ENCODE measurements at regions not wholly inside any gene's neighbourhood (a gene's known extent, or its start where the extent isn't known, plus 50 kb on each side); places are given as distances from the start of the nearest gene placed in this dataset.

DNA sequence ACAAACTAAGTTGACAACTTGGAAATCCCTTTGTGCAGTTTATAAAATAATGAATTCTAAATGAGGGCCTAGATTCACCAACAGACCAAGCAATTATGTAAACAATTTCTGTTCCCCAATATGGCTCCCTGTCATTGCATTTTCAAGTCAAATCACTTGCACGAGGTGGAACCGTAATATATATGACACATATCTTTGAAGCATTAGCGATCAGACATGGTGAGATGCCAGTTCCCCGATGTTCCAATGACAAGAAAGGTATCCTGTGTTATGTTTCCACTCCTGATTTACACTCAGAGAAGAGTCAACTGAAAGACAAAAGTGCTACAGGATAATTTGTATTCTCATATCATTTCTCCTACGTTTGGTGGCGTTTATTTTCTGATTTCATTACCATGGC is 108.5 kb upstream of the TDRD3 start (continued):
- TF ChIP-seq, protein P1, sequence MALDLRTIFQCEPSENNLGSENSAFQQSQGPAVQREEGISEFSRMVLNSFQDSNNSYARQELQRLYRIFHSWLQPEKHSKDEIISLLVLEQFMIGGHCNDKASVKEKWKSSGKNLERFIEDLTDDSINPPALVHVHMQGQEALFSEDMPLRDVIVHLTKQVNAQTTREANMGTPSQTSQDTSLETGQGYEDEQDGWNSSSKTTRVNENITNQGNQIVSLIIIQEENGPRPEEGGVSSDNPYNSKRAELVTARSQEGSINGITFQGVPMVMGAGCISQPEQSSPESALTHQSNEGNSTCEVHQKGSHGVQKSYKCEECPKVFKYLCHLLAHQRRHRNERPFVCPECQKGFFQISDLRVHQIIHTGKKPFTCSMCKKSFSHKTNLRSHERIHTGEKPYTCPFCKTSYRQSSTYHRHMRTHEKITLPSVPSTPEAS (tag by site-specific recombination; IDR thresholded peaks at IDR 0.05): no peak
- TF ChIP-seq GLIS2 (tag by site-specific recombination; IDR thresholded peaks at IDR 0.05) (no peak), ZNF660 (tag by site-specific recombination; IDR thresholded peaks at IDR 0.05) (no peak)

DNA sequence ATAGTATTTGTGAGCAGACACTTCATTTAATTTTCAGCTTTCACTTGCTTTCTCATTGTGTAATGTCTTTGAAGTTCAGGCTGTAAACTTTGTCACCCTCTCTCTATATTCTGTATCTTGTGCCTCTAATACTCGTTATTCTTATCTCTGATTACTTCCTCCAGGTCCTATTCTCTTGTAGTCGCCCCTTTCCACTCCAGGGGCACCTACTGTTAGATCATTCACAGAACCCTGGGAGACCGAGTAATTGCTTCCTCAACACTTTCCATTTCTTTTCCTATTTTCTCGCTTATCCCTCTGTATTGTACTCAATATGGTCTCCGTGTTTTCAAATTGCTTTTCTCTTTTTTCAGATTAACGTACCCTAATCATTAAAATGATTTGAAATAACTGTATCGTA is 93.9 kb upstream of the TDRD3 start:
- no peaks in the 10 kb centered on the region for H3K36me3 ChIP-seq (ENCODE audit: control insufficient read depth in 2 of 2, insufficient read depth in 1 of 2, low read length in 2 of 2)
- ChIA-PET CTCF (no interaction called here), POLR2A (no interaction called here)
- H3K9me3 ChIP-seq (ENCODE audit: control insufficient read depth, insufficient read depth, low read depth, low read length): no peaks in the 10 kb centered on the region
- H3K27ac ChIP-seq (ENCODE audit: extremely low read depth, low read depth, low read length): no peak overlapping the region
- H3K4me1 ChIP-seq (ENCODE audit: control insufficient read depth, insufficient read depth, low read length): no peaks in the 10 kb centered on the region
- H3K4me3 ChIP-seq (ENCODE audit: low read depth, low read length): no peak overlapping the region
- TF ChIP-seq ZNF654 (tag by site-specific recombination; IDR thresholded peaks at IDR 0.05; ENCODE audit: low read depth) (no peak), SALL2 (tag by site-specific recombination; IDR thresholded peaks at IDR 0.05; ENCODE audit: borderline replicate concordance) (no peak), ZNF426 (tag by site-specific recombination; IDR thresholded peaks at IDR 0.05) (no peak), MYNN (tag by site-specific recombination; IDR thresholded peaks at IDR 0.05; ENCODE audit: borderline replicate concordance) (no peak), ZNF785 (tag by site-specific recombination; IDR thresholded peaks at IDR 0.05) (no peak)

DNA sequence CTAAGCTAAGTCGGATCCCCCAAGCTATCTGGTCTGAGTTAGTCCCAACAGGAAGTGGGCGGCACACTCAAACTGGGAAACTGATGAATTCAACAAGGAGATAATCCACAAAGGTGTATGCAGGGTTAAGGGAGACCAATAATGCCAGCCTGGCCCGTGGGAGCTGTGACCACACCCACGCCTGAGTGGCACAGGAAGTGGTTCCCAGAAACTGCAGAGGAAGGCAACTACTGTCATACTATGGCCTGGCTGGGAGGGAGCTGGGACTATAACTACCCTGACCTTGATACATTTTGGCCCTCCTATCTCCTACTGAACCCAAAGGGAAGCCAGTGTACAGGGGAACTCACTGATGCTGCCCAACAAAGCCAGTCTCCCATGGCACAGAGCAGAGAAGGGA is 85.5 kb upstream of the TDRD3 start:
- TF ChIP-seq, protein P2, sequence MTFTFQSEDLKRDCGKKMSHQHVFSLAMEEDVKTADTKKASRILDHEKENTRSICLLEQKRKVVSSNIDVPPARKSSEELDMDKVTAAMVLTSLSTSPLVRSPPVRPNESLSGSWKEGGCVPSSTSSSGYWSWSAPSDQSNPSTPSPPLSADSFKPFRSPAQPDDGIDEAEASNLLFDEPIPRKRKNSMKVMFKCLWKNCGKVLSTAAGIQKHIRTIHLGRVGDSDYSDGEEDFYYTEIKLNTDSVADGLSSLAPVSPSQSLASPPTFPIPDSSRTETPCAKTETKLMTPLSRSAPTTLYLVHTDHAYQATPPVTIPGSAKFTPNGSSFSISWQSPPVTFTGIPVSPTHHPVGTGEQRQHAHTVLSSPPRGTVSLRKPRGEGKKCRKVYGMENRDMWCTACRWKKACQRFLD (tag by site-specific recombination; IDR thresholded peaks at IDR 0.05): no peak
- TF ChIP-seq ZNF23 (tag by site-specific recombination; IDR thresholded peaks at IDR 0.05; ENCODE audit: borderline replicate concordance) (no peak), REPIN1 (tag by site-specific recombination; IDR thresholded peaks at IDR 0.05; ENCODE audit: low read depth) (no peak), ZNF501 (tag by site-specific recombination; IDR thresholded peaks at IDR 0.05) (no peak), ZNF248 (tag by site-specific recombination; IDR thresholded peaks at IDR 0.05) (no peak), ZNF174 (tag by site-specific recombination; IDR thresholded peaks at IDR 0.05) (no peak), HOXA7 (CRISPR knock-in tag; IDR thresholded peaks at IDR 0.05; ENCODE audit: borderline replicate concordance) (no peak), ZNF670 (tag by site-specific recombination; IDR thresholded peaks at IDR 0.05; ENCODE audit: low read depth) (no peak), TRIM28 (IDR thresholded peaks at IDR 0.05; ENCODE audit: borderline replicate concordance, low read length) (no peak), ZNF571 (tag by site-specific recombination; IDR thresholded peaks at IDR 0.05) (no peak), ZNF221 (tag by site-specific recombination; IDR thresholded peaks at IDR 0.05; ENCODE audit: borderline replicate concordance) (no peak), ZBTB8A (tag by site-specific recombination; IDR thresholded peaks at IDR 0.05) (no peak), OSR2 (tag by site-specific recombination; IDR thresholded peaks at IDR 0.05) (no peak), ZNF292 (tag by site-specific recombination; IDR thresholded peaks at IDR 0.05; ENCODE audit: borderline replicate concordance, low read depth) (no peak), ZSCAN16 (tag by site-specific recombination; IDR thresholded peaks at IDR 0.05) (no peak)
- TF ChIP-seq, protein P3, sequence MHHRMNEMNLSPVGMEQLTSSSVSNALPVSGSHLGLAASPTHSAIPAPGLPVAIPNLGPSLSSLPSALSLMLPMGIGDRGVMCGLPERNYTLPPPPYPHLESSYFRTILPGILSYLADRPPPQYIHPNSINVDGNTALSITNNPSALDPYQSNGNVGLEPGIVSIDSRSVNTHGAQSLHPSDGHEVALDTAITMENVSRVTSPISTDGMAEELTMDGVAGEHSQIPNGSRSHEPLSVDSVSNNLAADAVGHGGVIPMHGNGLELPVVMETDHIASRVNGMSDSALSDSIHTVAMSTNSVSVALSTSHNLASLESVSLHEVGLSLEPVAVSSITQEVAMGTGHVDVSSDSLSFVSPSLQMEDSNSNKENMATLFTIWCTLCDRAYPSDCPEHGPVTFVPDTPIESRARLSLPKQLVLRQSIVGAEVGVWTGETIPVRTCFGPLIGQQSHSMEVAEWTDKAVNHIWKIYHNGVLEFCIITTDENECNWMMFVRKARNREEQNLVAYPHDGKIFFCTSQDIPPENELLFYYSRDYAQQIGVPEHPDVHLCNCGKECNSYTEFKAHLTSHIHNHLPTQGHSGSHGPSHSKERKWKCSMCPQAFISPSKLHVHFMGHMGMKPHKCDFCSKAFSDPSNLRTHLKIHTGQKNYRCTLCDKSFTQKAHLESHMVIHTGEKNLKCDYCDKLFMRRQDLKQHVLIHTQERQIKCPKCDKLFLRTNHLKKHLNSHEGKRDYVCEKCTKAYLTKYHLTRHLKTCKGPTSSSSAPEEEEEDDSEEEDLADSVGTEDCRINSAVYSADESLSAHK (tag by site-specific recombination; IDR thresholded peaks at IDR 0.05): no peak
- TF ChIP-seq, protein P4, sequence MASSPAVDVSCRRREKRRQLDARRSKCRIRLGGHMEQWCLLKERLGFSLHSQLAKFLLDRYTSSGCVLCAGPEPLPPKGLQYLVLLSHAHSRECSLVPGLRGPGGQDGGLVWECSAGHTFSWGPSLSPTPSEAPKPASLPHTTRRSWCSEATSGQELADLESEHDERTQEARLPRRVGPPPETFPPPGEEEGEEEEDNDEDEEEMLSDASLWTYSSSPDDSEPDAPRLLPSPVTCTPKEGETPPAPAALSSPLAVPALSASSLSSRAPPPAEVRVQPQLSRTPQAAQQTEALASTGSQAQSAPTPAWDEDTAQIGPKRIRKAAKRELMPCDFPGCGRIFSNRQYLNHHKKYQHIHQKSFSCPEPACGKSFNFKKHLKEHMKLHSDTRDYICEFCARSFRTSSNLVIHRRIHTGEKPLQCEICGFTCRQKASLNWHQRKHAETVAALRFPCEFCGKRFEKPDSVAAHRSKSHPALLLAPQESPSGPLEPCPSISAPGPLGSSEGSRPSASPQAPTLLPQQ (tag by site-specific recombination; IDR thresholded peaks at IDR 0.05): no peak
- TF ChIP-seq, protein P5, sequence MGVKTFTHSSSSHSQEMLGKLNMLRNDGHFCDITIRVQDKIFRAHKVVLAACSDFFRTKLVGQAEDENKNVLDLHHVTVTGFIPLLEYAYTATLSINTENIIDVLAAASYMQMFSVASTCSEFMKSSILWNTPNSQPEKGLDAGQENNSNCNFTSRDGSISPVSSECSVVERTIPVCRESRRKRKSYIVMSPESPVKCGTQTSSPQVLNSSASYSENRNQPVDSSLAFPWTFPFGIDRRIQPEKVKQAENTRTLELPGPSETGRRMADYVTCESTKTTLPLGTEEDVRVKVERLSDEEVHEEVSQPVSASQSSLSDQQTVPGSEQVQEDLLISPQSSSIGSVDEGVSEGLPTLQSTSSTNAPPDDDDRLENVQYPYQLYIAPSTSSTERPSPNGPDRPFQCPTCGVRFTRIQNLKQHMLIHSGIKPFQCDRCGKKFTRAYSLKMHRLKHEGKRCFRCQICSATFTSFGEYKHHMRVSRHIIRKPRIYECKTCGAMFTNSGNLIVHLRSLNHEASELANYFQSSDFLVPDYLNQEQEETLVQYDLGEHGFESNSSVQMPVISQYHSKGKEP (tag by site-specific recombination; IDR thresholded peaks at IDR 0.05): no peak
- ChIA-PET POLR2A (no interaction called here), CTCF (interaction anchor here (0.8 kb wide), 1 partner anchor 50 kb away, joined by 3 read pairs; no protein-coding TSS in a partner anchor)

More for the DNA sequence above, 85.5 kb upstream of the TDRD3 start:
- H3K9me3 ChIP-seq (ENCODE audit: control insufficient read depth, insufficient read depth, low read depth, low read length): no peaks in the 10 kb centered on the region
- H3K27ac ChIP-seq (ENCODE audit: extremely low read depth, low read depth, low read length): no peak overlapping the region
- no peak overlapping the region for H3K4me3 ChIP-seq (ENCODE audit: low read depth, low read length)
- no peaks in the 10 kb centered on the region for H3K4me1 ChIP-seq (ENCODE audit: control insufficient read depth, insufficient read depth, low read length)
- no peaks in the 10 kb centered on the region for H3K36me3 ChIP-seq (ENCODE audit: control insufficient read depth in 2 of 2, insufficient read depth in 1 of 2, low read length in 2 of 2)

Data from HEK293 (cell line).